ENCODE measurements at regions not wholly inside any gene's neighbourhood (a gene's known extent, or its start where the extent isn't known, plus 50 kb on each side); places are given as distances from the start of the nearest gene placed in this dataset.

- Histone ChIP-seq H3K4me3 (ENCODE audit: low read length, poor library complexity, severe bottlenecking) (no peak overlapping the region), H3K79me2 (ENCODE audit: insufficient read depth, low read length) (no peaks in the 10 kb centered on the region), H3K9ac (ENCODE audit: low read depth, low read length, poor library complexity, severe bottlenecking) (no peak overlapping the region), H2AFZ (ENCODE audit: low read length) (no peak overlapping the region), H3K9me2 (replicated peaks; ENCODE audit: low read depth, low read length) (no peaks in the 10 kb centered on the region), H4K20me1 (ENCODE audit: insufficient read depth, low read length, poor library complexity, severe bottlenecking) (no peaks in the 10 kb centered on the region), H3K27me3 (ENCODE audit: insufficient read depth, low read length, poor library complexity, severe bottlenecking) (no peaks in the 10 kb centered on the region), H3F3A (ENCODE audit: low read depth) (no peaks in the 10 kb centered on the region), H3K4me1 (ENCODE audit: insufficient read depth, low read length, poor library complexity, severe bottlenecking) (no peaks in the 10 kb centered on the region), H3K9me3 (ENCODE audit: insufficient read depth, low read depth, low read length) (no peaks in the 10 kb centered on the region), H3K4me2 (ENCODE audit: low read depth, low read length, poor library complexity, severe bottlenecking) (no peak overlapping the region), H3K36me3 (ENCODE audit: insufficient read depth, low read length) (no peaks in the 10 kb centered on the region)
- TF ChIP-seq CTCF (conservative IDR thresholded peaks at IDR 0.05; ENCODE audit: low read length) (no peak), EZH2phosphoT487 (IDR thresholded peaks at IDR 0.05; ENCODE audit: borderline replicate concordance) (no peak)
These were observed 391.4 kb downstream of the SH2D1A start for GRCh38 chrX:124737771-124738170.

GRCh38 chrX:124747295-124747694, 400.9 kb downstream of the SH2D1A start:
- no peaks in the 10 kb centered on the region for H3K36me3 ChIP-seq (ENCODE audit: insufficient read depth, low read length)
- no peaks in the 10 kb centered on the region for H3F3A ChIP-seq (ENCODE audit: low read depth)
- H4K20me1 ChIP-seq (ENCODE audit: insufficient read depth, low read length, poor library complexity, severe bottlenecking), result no peaks in the 10 kb centered on the region
- no peak overlapping the region for H3K9ac ChIP-seq (ENCODE audit: low read depth, low read length, poor library complexity, severe bottlenecking)
- H3K27me3 ChIP-seq (ENCODE audit: insufficient read depth, low read length, poor library complexity, severe bottlenecking), result no peaks in the 10 kb centered on the region
- H2AFZ ChIP-seq (ENCODE audit: low read length), result no peak overlapping the region
- H3K4me3 ChIP-seq (ENCODE audit: low read length, poor library complexity, severe bottlenecking), result no peak overlapping the region
- H3K4me1 ChIP-seq (ENCODE audit: insufficient read depth, low read length, poor library complexity, severe bottlenecking), result no peaks in the 10 kb centered on the region
- no peaks in the 10 kb centered on the region for H3K9me2 ChIP-seq (replicated peaks; ENCODE audit: low read depth, low read length)
- TF ChIP-seq CTCF (conservative IDR thresholded peaks at IDR 0.05; ENCODE audit: low read length) (no peak), EZH2phosphoT487 (IDR thresholded peaks at IDR 0.05; ENCODE audit: borderline replicate concordance) (no peak)
- no peaks in the 10 kb centered on the region for H3K79me2 ChIP-seq (ENCODE audit: insufficient read depth, low read length)
- no peaks in the 10 kb centered on the region for H3K9me3 ChIP-seq (ENCODE audit: insufficient read depth, low read depth, low read length)
- no peak overlapping the region for H3K4me2 ChIP-seq (ENCODE audit: low read depth, low read length, poor library complexity, severe bottlenecking)

GRCh38 chrX:124764354-124764753, 418.0 kb downstream of the SH2D1A start:
- Histone ChIP-seq H4K20me1 (ENCODE audit: insufficient read depth, low read length, poor library complexity, severe bottlenecking) (no peaks in the 10 kb centered on the region), H3F3A (ENCODE audit: low read depth) (no peaks in the 10 kb centered on the region), H3K9me2 (replicated peaks; ENCODE audit: low read depth, low read length) (no peaks in the 10 kb centered on the region), H3K79me2 (ENCODE audit: insufficient read depth, low read length) (no peaks in the 10 kb centered on the region), H2AFZ (ENCODE audit: low read length) (no peak overlapping the region), H3K9ac (ENCODE audit: low read depth, low read length, poor library complexity, severe bottlenecking) (no peak overlapping the region), H3K9me3 (ENCODE audit: insufficient read depth, low read depth, low read length) (no peaks in the 10 kb centered on the region), H3K4me2 (ENCODE audit: low read depth, low read length, poor library complexity, severe bottlenecking) (no peak overlapping the region), H3K27me3 (ENCODE audit: insufficient read depth, low read length, poor library complexity, severe bottlenecking) (no peaks in the 10 kb centered on the region), H3K36me3 (ENCODE audit: insufficient read depth, low read length) (no peaks in the 10 kb centered on the region), H3K4me1 (ENCODE audit: insufficient read depth, low read length, poor library complexity, severe bottlenecking) (no peaks in the 10 kb centered on the region), H3K4me3 (ENCODE audit: low read length, poor library complexity, severe bottlenecking) (no peak overlapping the region)
- TF ChIP-seq EZH2phosphoT487 (IDR thresholded peaks at IDR 0.05; ENCODE audit: borderline replicate concordance) (no peak), CTCF (conservative IDR thresholded peaks at IDR 0.05; ENCODE audit: low read length) (no peak)
